ENCODE measurements at regions not wholly inside any gene's neighbourhood (a gene's known extent, or its start where the extent isn't known, plus 50 kb on each side); places are given as distances from the start of the nearest gene placed in this dataset.
"Not testable (repeated sequence)": the region's sequence is repeated elsewhere in the genome, so short reads cannot be mapped to it uniquely, and the experiment has no call there.

DNA sequence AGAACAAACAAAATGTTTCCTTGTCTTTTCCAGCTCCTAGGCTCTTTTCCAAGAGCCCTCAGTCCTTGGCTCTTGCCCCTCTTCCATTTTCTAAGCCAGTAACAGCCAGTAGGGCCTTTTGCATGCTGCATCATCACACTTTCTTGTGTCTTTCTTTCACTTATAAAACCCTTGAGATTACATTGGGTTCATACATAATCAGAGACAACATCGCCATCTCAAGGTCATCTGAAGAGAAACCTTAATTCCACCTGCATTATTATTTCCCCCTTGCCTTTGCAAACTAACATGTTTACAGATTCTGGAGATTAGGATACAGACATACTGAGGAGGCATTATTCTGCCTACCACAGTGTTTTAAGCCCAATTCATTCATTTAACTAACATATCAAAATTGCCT, 697.3 kb downstream of the TRIB2 start:
- DNase-seq (ENCODE audit: low spot score): no peak
- TF ChIP-seq, protein P1, sequence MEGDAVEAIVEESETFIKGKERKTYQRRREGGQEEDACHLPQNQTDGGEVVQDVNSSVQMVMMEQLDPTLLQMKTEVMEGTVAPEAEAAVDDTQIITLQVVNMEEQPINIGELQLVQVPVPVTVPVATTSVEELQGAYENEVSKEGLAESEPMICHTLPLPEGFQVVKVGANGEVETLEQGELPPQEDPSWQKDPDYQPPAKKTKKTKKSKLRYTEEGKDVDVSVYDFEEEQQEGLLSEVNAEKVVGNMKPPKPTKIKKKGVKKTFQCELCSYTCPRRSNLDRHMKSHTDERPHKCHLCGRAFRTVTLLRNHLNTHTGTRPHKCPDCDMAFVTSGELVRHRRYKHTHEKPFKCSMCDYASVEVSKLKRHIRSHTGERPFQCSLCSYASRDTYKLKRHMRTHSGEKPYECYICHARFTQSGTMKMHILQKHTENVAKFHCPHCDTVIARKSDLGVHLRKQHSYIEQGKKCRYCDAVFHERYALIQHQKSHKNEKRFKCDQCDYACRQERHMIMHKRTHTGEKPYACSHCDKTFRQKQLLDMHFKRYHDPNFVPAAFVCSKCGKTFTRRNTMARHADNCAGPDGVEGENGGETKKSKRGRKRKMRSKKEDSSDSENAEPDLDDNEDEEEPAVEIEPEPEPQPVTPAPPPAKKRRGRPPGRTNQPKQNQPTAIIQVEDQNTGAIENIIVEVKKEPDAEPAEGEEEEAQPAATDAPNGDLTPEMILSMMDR (IDR thresholded peaks at IDR 0.05; ENCODE audit: extremely low read depth, missing control alignments): no peak

DNA sequence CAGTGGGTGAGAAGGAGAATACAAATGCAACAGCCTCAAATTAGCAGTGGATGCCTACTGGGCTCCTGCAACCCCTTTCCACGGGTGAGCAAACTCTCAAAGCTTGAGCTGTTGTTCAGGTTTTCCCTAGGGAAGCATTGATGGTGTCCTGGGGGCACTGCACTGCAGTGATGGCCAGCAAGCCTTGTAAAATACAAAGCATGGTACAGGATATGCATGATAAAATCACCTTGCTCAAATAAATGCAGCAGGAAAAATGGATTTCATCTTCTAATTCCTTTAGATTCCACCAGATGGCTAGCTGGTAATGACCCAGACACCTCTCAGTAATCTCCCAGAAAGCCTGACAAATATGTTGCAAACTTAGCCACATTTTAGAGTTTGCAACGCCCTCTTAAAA, 698.2 kb downstream of the TRIB2 start:
- TF ChIP-seq, protein P1 (IDR thresholded peaks at IDR 0.05; ENCODE audit: extremely low read depth, missing control alignments): no peak
- DNase-seq (ENCODE audit: low spot score): no peak

DNA sequence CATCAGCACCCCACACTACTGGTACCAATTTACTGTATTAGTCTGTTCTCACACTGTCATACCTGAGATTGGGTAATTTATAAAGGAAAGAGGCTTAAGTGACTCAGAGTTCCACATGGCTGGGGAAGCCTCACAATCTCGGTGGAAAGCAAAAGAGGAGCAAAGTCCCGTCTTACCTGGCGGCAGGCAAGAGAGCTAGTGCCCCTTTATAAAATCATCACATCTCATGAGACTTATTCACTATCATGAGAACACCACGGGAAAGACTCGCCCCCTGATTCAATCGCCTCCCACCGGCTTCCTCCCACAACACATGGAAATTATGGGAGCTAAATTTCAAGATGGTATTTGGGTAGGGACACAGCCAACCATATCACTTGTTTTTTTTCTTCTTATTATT, 717.2 kb downstream of the TRIB2 start:
- DNase-seq (ENCODE audit: low spot score): no peak
- TF ChIP-seq, protein P1 (IDR thresholded peaks at IDR 0.05; ENCODE audit: extremely low read depth, missing control alignments): no peak

DNA sequence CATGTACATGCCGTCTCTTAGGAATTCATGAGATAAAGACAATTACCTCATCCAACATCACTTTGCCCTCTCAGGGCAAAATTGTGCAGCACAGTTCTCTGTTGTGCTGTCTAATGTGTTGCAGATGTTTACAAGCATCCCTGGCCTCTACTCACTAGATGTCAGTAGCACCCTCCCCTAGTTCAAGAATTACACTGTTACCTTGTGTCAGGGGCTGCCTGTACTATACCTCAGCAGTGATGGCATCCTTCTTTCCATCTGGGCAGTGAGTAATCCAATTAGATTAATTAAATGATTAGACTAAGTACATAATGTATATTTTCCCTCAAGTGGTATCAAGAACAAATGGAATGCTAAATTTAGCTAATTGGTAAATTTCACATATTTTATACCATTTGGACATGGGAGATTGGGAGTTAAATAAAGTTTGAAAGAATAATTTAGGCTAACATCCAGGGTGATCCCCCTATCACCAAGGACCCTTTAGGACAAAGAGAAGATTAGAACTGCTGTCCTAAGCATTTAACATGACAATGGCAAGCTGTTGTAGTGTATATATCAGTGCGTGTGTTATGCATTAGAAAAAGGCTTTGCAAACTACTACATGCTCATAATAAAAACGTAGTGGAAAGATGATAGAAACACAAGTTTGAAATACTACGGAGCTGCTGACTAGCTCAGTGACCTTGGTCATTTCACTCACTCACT, 727.0 kb downstream of the TRIB2 start:
- DNase-seq (ENCODE audit: low spot score): not testable (repeated sequence)

DNA sequence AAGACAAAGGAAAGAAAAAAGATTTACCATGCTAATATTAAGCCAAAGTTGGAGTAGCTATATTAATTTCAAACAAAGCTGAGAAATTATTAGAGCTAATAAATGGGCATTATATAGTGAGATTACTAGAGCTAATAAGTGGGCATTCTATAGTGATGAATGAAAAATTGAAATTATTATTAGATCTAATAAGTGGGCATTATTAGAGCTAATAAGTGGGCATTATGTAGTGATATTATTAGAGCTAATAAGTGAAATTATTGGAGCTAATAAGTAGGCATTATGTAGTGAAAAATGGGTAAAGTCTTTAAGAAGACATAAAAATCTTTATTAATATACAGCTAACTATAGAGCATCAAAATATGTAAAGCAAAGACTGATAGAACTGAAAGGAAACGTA, 745.7 kb downstream of the TRIB2 start:
- TF ChIP-seq, protein P1 (IDR thresholded peaks at IDR 0.05; ENCODE audit: extremely low read depth, missing control alignments): no peak
- no peak for DNase-seq (ENCODE audit: low spot score)

DNA sequence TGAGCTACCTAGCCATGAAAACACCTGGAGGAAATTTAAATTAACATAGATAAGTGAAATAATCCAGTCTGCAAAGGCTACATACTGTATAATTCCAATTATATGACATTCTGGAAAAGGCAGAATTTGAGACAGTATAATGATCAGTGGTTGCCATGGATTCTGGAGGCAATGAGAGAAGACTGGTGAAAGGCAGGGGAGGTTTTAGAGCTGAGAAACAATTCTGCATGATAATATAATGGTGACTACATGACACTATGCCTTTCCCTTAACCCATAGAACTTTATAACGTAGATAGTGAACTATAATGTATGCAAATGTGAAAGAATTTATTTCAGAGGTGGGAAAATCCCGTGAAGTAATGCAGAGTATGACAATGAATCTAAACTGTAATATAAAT, 749.3 kb downstream of the TRIB2 start:
- TF ChIP-seq, protein P1 (IDR thresholded peaks at IDR 0.05; ENCODE audit: extremely low read depth, missing control alignments): no peak

DNA sequence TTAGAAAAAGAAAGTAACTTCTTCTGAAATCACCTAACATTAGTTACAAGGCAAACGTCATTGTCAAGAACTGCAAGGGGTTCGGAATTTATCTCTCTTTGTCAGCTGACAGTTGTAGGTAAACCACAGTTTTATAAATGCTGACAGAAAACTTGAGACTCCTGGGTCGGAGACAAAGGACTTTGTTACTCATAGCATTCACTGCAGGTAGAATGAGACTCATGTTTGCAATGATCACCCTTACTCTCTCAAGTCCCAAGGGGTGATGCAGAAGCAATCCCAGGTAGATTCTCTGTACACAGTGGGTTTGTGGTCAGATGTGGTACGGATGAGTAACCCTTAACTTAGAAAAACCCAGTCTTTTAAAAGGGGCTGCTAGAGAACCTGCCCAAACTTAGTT, 757.8 kb downstream of the TRIB2 start:
- no peak for DNase-seq (ENCODE audit: low spot score)
- TF ChIP-seq, protein P1 (IDR thresholded peaks at IDR 0.05; ENCODE audit: extremely low read depth, missing control alignments): no peak

More for the DNA sequence above, 749.3 kb downstream of the TRIB2 start:
- DNase-seq (ENCODE audit: low spot score): no peak

DNA sequence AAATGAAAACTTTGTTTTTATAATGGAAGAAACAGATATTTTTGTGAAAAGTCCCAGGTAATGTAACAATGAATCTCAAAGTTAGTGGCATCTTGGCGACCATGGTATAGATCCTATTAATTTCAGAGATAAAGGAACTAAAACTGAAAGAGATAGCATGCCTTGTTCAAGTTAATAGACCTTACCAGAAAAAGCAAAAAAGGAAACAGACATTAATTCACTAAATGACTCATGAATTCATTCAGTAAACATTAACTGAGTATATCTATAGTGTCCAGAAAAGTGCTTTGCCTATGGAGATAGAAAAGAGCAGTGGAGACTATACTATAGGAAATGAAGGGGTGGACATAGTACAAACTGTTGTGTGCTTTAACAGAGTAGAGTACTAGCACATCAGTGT, 763.3 kb downstream of the TRIB2 start:
- DNase-seq (ENCODE audit: low spot score): no peak
- TF ChIP-seq, protein P1 (IDR thresholded peaks at IDR 0.05; ENCODE audit: extremely low read depth, missing control alignments): no peak

All from GM20000 (cell line).